ENCODE measurements at regions not wholly inside any gene's neighbourhood (a gene's known extent, or its start where the extent isn't known, plus 50 kb on each side); places are given as distances from the start of the nearest gene placed in this dataset.

DNA sequence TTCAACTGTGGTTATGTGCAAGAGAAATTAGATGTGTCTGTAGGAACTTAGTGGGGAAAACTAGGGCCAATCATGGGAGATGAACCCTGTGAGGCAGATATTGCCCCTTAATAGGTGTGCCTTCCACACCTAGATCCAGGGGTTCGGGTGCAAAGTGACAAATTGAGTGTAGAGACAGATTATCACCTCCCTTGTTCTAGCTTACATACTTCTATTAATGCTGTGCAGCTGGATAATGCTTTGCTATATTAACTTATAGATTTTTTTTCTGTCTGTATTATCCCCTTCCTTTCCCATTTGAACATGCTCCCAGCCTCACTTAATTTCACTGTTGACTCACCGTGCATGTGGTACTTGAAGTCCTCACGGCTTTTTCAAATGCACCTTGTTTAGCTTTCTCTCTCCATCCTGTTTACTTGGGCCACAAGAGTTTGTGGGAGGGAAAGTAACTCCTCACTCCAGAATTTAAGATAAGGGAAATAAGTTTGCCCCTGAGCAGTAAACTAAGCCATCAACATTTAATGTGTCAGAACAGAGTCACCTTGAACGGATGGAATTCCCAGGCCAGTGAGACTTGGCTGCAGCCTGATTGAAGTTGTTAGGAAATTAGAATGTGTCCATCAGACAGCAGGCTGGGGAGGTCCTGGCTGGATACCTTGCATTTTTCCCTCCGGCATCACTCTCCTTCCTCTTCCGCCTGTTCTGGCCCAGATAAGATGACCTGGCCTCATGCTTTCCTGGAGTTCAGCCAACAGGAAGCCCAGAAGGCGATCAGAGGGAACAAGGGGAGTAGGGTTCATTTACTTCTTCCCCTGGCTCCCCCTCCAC lies 478.4 kb downstream of the BCOR start (continued):
- TF ChIP-seq ZNF449 (CRISPR knock-in tag; IDR thresholded peaks at IDR 0.05) (no peak), RERE (CRISPR knock-in tag; IDR thresholded peaks at IDR 0.05; ENCODE audit: borderline replicate concordance) (no peak), CREM (IDR thresholded peaks at IDR 0.05; ENCODE audit: low read depth) (0 out of 2 replicates have a peak, but pooled peaks have one; percentile 13), HNRNPLL (IDR thresholded peaks at IDR 0.05; ENCODE audit: low read depth, low read length, poor library complexity, severe bottlenecking) (no peak), ETV1 (tag; conservative IDR thresholded peaks at IDR 0.05; ENCODE audit: low read depth) (peak; percentile 90), GABPA (tag; conservative IDR thresholded peaks at IDR 0.05; ENCODE audit: low read depth) (peak; percentile 49), NFIC (IDR thresholded peaks at IDR 0.05) (peak; percentile 94), ZEB2 (IDR thresholded peaks at IDR 0.05) (peak; percentile 58), ETV5 (CRISPR knock-in tag; IDR thresholded peaks at IDR 0.05; ENCODE audit: low read depth) (peak; percentile 87), MED1 (CRISPR knock-in tag; IDR thresholded peaks at IDR 0.05; ENCODE audit: borderline replicate concordance) (no peak), TRIM25 (IDR thresholded peaks at IDR 0.05; ENCODE audit: borderline replicate concordance) (no peak), SREBF2 (CRISPR knock-in tag; IDR thresholded peaks at IDR 0.05) (no peak), RBM22 (IDR thresholded peaks at IDR 0.05; ENCODE audit: low read depth, low read length, poor library complexity, severe bottlenecking) (no peak), KDM1A (IDR thresholded peaks at IDR 0.05) (0 out of 4 replicates have a peak, but pooled peaks of 1 of the 2 experiments have one; percentile 26), MYC (IDR thresholded peaks at IDR 0.05; ENCODE audit: low read depth, low read length) (0 out of 2 replicates have a peak, but pooled peaks have one; percentile 20), MYC (CRISPR knock-in tag; IDR thresholded peaks at IDR 0.05; ENCODE audit: borderline replicate concordance, low read depth) (no peak)
- TF ChIP-seq, protein P1, sequence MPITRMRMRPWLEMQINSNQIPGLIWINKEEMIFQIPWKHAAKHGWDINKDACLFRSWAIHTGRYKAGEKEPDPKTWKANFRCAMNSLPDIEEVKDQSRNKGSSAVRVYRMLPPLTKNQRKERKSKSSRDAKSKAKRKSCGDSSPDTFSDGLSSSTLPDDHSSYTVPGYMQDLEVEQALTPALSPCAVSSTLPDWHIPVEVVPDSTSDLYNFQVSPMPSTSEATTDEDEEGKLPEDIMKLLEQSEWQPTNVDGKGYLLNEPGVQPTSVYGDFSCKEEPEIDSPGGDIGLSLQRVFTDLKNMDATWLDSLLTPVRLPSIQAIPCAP (CRISPR knock-in tag; IDR thresholded peaks at IDR 0.05; ENCODE audit: borderline replicate concordance): no peak
